ENCODE measurements at regions not wholly inside any gene's neighbourhood (a gene's known extent, or its start where the extent isn't known, plus 50 kb on each side); places are given as distances from the start of the nearest gene placed in this dataset.

GRCh38 chr22:49593509-49593908, 234.2 kb downstream of the BRD1 start:
- H3K36me3 ChIP-seq (ENCODE audit: control insufficient read depth, insufficient read depth, low read length) = no peaks in the 10 kb centered on the region
- no peaks in the 10 kb centered on the region for H3K4me1 ChIP-seq (ENCODE audit: control insufficient read depth, insufficient read depth, low read length)
- no peak overlapping the region for H3K27ac ChIP-seq (ENCODE audit: low read length)
- DNase-seq (ENCODE audit: low read depth, low spot score) (no peak), ATAC-seq (no peak)
- intact Hi-C loops (cut with micrococcal nuclease; ENCODE audit: unreplicated experiment) = no loop called here
- no peak overlapping the region for H3K4me3 ChIP-seq (ENCODE audit: low read depth in 2 of 2, low read length in 2 of 2)
- TF ChIP-seq POLR2AphosphoS5 (IDR thresholded peaks at IDR 0.05; ENCODE audit: low read depth, low read length) = no peak
- ChIA-PET CTCF (no interaction called here), POLR2A (no interaction called here)
- no peaks in the 10 kb centered on the region for H3K27me3 ChIP-seq (ENCODE audit: control insufficient read depth, insufficient read depth, low read length)
- no peaks in the 10 kb centered on the region for H3K9me3 ChIP-seq (ENCODE audit: control insufficient read depth, insufficient read depth, low read depth, low read length)
- no TSS peak for BruUV-seq (replicated peaks)
- in situ Hi-C loops (cut with HindIII; ENCODE audit: low pct_unique_long_range_greater_than_20kb, low sequenced_read_pairs) = no loop called here

- ChIA-PET CTCF (no interaction called here), POLR2A (no interaction called here)
- Histone ChIP-seq H3K36me3 (ENCODE audit: control insufficient read depth, insufficient read depth, low read length) (no peaks in the 10 kb centered on the region), H3K27me3 (ENCODE audit: control insufficient read depth, insufficient read depth, low read length) (no peaks in the 10 kb centered on the region), H3K4me1 (ENCODE audit: control insufficient read depth, insufficient read depth, low read length) (no peaks in the 10 kb centered on the region), H3K27ac (ENCODE audit: low read length) (no peak overlapping the region), H3K4me3 (ENCODE audit: low read depth in 2 of 2, low read length in 2 of 2) (no peak overlapping the region), H3K9me3 (ENCODE audit: control insufficient read depth, insufficient read depth, low read depth, low read length) (no peaks in the 10 kb centered on the region)
- in situ Hi-C loops (cut with HindIII; ENCODE audit: low pct_unique_long_range_greater_than_20kb, low sequenced_read_pairs) = no loop called here
- DNase-seq (ENCODE audit: low read depth, low spot score) (no peak), ATAC-seq (no peak)
- no TSS peak for BruUV-seq (replicated peaks)
- intact Hi-C loops (cut with micrococcal nuclease; ENCODE audit: unreplicated experiment) = no loop called here
- TF ChIP-seq CTCF (IDR thresholded peaks at IDR 0.05) (no peak), REST (IDR thresholded peaks at IDR 0.05; ENCODE audit: insufficient read depth in 1 of 2, low read depth in 2 of 2, low read length in 1 of 2) (no peak), SIN3A (IDR thresholded peaks at IDR 0.05; ENCODE audit: borderline replicate concordance, insufficient read depth, low read depth, low read length) (no peak), TCF7L2 (IDR thresholded peaks at IDR 0.05; ENCODE audit: low read depth, low read length) (no peak), POLR2AphosphoS5 (IDR thresholded peaks at IDR 0.05; ENCODE audit: low read depth, low read length) (no peak)
Measured at GRCh38 chr22:49592780-49593501, 234.7 kb downstream of the BRD1 start.

GRCh38 chr22:49590851-49591445, 236.7 kb downstream of the BRD1 start:
- BruUV-seq (replicated peaks) = no TSS peak
- Histone ChIP-seq H3K9me3 (ENCODE audit: control insufficient read depth, insufficient read depth, low read depth, low read length) (no peaks in the 10 kb centered on the region), H3K36me3 (ENCODE audit: control insufficient read depth, insufficient read depth, low read length) (no peaks in the 10 kb centered on the region), H3K4me3 (ENCODE audit: low read depth in 2 of 2, low read length in 2 of 2) (no peak overlapping the region), H3K4me1 (ENCODE audit: control insufficient read depth, insufficient read depth, low read length) (no peaks in the 10 kb centered on the region), H3K27me3 (ENCODE audit: control insufficient read depth, insufficient read depth, low read length) (no peaks in the 10 kb centered on the region), H3K27ac (ENCODE audit: low read length) (no peak overlapping the region)
- intact Hi-C loops (cut with micrococcal nuclease; ENCODE audit: unreplicated experiment) = no loop called here
- TF ChIP-seq CTCF (IDR thresholded peaks at IDR 0.05) (no peak), TCF7L2 (IDR thresholded peaks at IDR 0.05; ENCODE audit: low read depth, low read length) (no peak), POLR2AphosphoS5 (IDR thresholded peaks at IDR 0.05; ENCODE audit: low read depth, low read length) (no peak), REST (IDR thresholded peaks at IDR 0.05; ENCODE audit: insufficient read depth in 1 of 2, low read depth in 2 of 2, low read length in 1 of 2) (no peak), SIN3A (IDR thresholded peaks at IDR 0.05; ENCODE audit: borderline replicate concordance, insufficient read depth, low read depth, low read length) (no peak)
- no peak for DNase-seq (ENCODE audit: low read depth, low spot score)
- ChIA-PET CTCF (no interaction called here), POLR2A (no interaction called here)
- no peak for ATAC-seq
- in situ Hi-C loops (cut with HindIII; ENCODE audit: low pct_unique_long_range_greater_than_20kb, low sequenced_read_pairs) = no loop called here

Measured in Panc1 (cell line).